ENCODE measurements at regions not wholly inside any gene's neighbourhood (a gene's known extent, or its start where the extent isn't known, plus 50 kb on each side); places are given as distances from the start of the nearest gene placed in this dataset.
"Not testable (repeated sequence)": the region's sequence is repeated elsewhere in the genome, so short reads cannot be mapped to it uniquely, and the experiment has no call there.

- no peak for TF ChIP-seq Cebpa-rat (IDR thresholded peaks at IDR 0.05)
- Histone ChIP-seq H3K27ac (no peak overlapping the region), H3K36me3 (no peaks in the 10 kb centered on the region), H3K4me2 (no peak overlapping the region), H3K9ac (no peak overlapping the region), H3K27me3 (no peaks in the 10 kb centered on the region), H3K4me3 (no peak overlapping the region), H3K9me3 (replicated peaks in 1 of 11) (no peaks in the 10 kb centered on the region), H4K20me1 (no peaks in the 10 kb centered on the region), H3K4me1 (no peaks in the 10 kb centered on the region)
Observed at GRCh38 chr6:92231171-92231701, 1188.1 kb downstream of the EPHA7 start.

- not testable (repeated sequence) for H3K27me3 ChIP-seq, H3K4me2 ChIP-seq, H3K4me3 ChIP-seq, H3K27ac ChIP-seq, H4K20me1 ChIP-seq, H3K9ac ChIP-seq, H3K36me3 ChIP-seq, H3K4me1 ChIP-seq
- peaks cover 0 to 19% (median 7%) of the 10 kb centered on the region in 11 experiments; a peak in 9 of 22 replicates for H3K9me3 ChIP-seq (replicated peaks in 1 of 11)
Observed at GRCh38 chr6:92219987-92220386, 1199.4 kb downstream of the EPHA7 start.

- H4K20me1 ChIP-seq, result no peaks in the 10 kb centered on the region
- no peaks in the 10 kb centered on the region for H3K36me3 ChIP-seq
- H3K9ac ChIP-seq, result no peak overlapping the region
Observed at GRCh38 chr6:92216717-92217116, 1202.6 kb downstream of the EPHA7 start.

GRCh38 chr6:92201618-92202017 is 1217.7 kb downstream of the EPHA7 start:
- Histone ChIP-seq H3K4me2 (peak overlapping the region in 2 of 11 experiments; percentile 3 to 4; a peak in 2 of 22 replicates), H3K36me3 (no peaks in the 10 kb centered on the region), H3K4me1 (peaks cover 0 to 10% (median 0%) of the 10 kb centered on the region in 10 experiments; a peak in 2 of 20 replicates), H3K27ac (peak overlapping the region in 3 of 11 experiments; percentile 12 to 58 (median 42); a peak in 4 of 22 replicates), H3K9ac (no peak overlapping the region), H4K20me1 (no peaks in the 10 kb centered on the region), H3K9me3 (replicated peaks in 1 of 11) (peaks cover 6 to 17% (median 13%) of the 10 kb centered on the region in 11 experiments; a peak in 18 of 22 replicates), H3K27me3 (no peaks in the 10 kb centered on the region), H3K4me3 (no peak overlapping the region)
- no peak for TF ChIP-seq Cebpa-rat (IDR thresholded peaks at IDR 0.05)

More at GRCh38 chr6:92216717-92217116, 1202.6 kb downstream of the EPHA7 start:
- H3K4me2 ChIP-seq, result no peak overlapping the region
- H3K4me1 ChIP-seq, result no peaks in the 10 kb centered on the region
- H3K9me3 ChIP-seq (replicated peaks in 1 of 11), result peaks cover 0 to 21% (median 9%) of the 10 kb centered on the region in 11 experiments; a peak in 9 of 22 replicates
- TF ChIP-seq Cebpa-rat (IDR thresholded peaks at IDR 0.05), result no peak
- H3K27ac ChIP-seq, result no peak overlapping the region
- no peak overlapping the region for H3K4me3 ChIP-seq
- no peaks in the 10 kb centered on the region for H3K27me3 ChIP-seq

- Histone ChIP-seq H3K27ac (no peak overlapping the region), H3K4me3 (no peak overlapping the region), H3K9ac (no peak overlapping the region), H3K4me1 (peaks cover 0 to 3% (median 0%) of the 10 kb centered on the region in 10 experiments; a peak in 2 of 20 replicates), H3K27me3 (no peaks in the 10 kb centered on the region), H3K4me2 (no peak overlapping the region), H4K20me1 (no peaks in the 10 kb centered on the region), H3K9me3 (replicated peaks in 1 of 11) (peaks cover 6 to 17% (median 13%) of the 10 kb centered on the region in 11 experiments; a peak in 18 of 22 replicates), H3K36me3 (no peaks in the 10 kb centered on the region)
- no peak for TF ChIP-seq Cebpa-rat (IDR thresholded peaks at IDR 0.05)
Observed at GRCh38 chr6:92196325-92196724, 1223.0 kb downstream of the EPHA7 start.

- no peak for TF ChIP-seq Cebpa-rat (IDR thresholded peaks at IDR 0.05)
- Histone ChIP-seq H3K9me3 (replicated peaks in 1 of 11) (peaks cover 6 to 17% (median 13%) of the 10 kb centered on the region in 11 experiments; a peak in 18 of 22 replicates), H3K9ac (no peak overlapping the region), H3K27ac (no peak overlapping the region), H3K4me3 (no peak overlapping the region), H4K20me1 (no peaks in the 10 kb centered on the region), H3K36me3 (no peaks in the 10 kb centered on the region), H3K27me3 (no peaks in the 10 kb centered on the region), H3K4me1 (no peaks in the 10 kb centered on the region), H3K4me2 (no peak overlapping the region)
Observed at GRCh38 chr6:92195796-92196195, 1223.6 kb downstream of the EPHA7 start.

- H3K4me3 ChIP-seq, result no peak overlapping the region
- H3K27me3 ChIP-seq, result no peaks in the 10 kb centered on the region
- H3K4me2 ChIP-seq, result no peak overlapping the region
- H3K4me1 ChIP-seq, result no peaks in the 10 kb centered on the region
- no peak overlapping the region for H3K9ac ChIP-seq
- no peaks in the 10 kb centered on the region for H3K9me3 ChIP-seq (replicated peaks in 1 of 11)
- TF ChIP-seq Cebpa-rat (IDR thresholded peaks at IDR 0.05), result no peak
- no peak overlapping the region for H3K27ac ChIP-seq
- H4K20me1 ChIP-seq, result no peaks in the 10 kb centered on the region
- no peaks in the 10 kb centered on the region for H3K36me3 ChIP-seq
Observed at GRCh38 chr6:92188016-92188415, 1231.3 kb downstream of the EPHA7 start.

GRCh38 chr6:92184933-92185332 is 1234.4 kb downstream of the EPHA7 start:
- Histone ChIP-seq H3K27ac (no peak overlapping the region), H3K4me3 (no peak overlapping the region), H3K4me2 (no peak overlapping the region), H3K9me3 (replicated peaks in 1 of 11) (no peaks in the 10 kb centered on the region), H3K27me3 (no peaks in the 10 kb centered on the region), H3K4me1 (no peaks in the 10 kb centered on the region), H3K36me3 (no peaks in the 10 kb centered on the region), H3K9ac (no peak overlapping the region), H4K20me1 (no peaks in the 10 kb centered on the region)
- no peak for TF ChIP-seq Cebpa-rat (IDR thresholded peaks at IDR 0.05)

- Histone ChIP-seq H3K27me3 (no peaks in the 10 kb centered on the region), H3K4me2 (no peak overlapping the region), H3K4me3 (no peak overlapping the region), H3K9me3 (replicated peaks in 1 of 11) (no peaks in the 10 kb centered on the region), H3K27ac (no peak overlapping the region), H3K4me1 (no peaks in the 10 kb centered on the region), H3K9ac (no peak overlapping the region), H4K20me1 (no peaks in the 10 kb centered on the region), H3K36me3 (no peaks in the 10 kb centered on the region)
- TF ChIP-seq Cebpa-rat (IDR thresholded peaks at IDR 0.05), result no peak
Observed at GRCh38 chr6:92181347-92181746, 1238.0 kb downstream of the EPHA7 start.

- H3K9ac ChIP-seq, result no peak overlapping the region
- H3K36me3 ChIP-seq, result no peaks in the 10 kb centered on the region
- no peak overlapping the region for H3K4me3 ChIP-seq
- no peaks in the 10 kb centered on the region for H3K27me3 ChIP-seq
- H3K4me1 ChIP-seq, result no peaks in the 10 kb centered on the region
- H3K4me2 ChIP-seq, result no peak overlapping the region
- no peaks in the 10 kb centered on the region for H4K20me1 ChIP-seq
- no peaks in the 10 kb centered on the region for H3K9me3 ChIP-seq (replicated peaks in 1 of 11)
- no peak for TF ChIP-seq Cebpa-rat (IDR thresholded peaks at IDR 0.05)
- H3K27ac ChIP-seq, result no peak overlapping the region
Observed at GRCh38 chr6:92180090-92180489, 1239.3 kb downstream of the EPHA7 start.

Data from BLaER1 treated with 17β-estradiol and CSF1 and Interleukin-3, amounts not matched to agents 10 nM and 100 nM (cell line).